ENCODE measurements at regions not wholly inside any gene's neighbourhood (a gene's known extent, or its start where the extent isn't known, plus 50 kb on each side); places are given as distances from the start of the nearest gene placed in this dataset.

GRCh38 chr2:100660851-100661584, 98.2 kb downstream of the PDCL3 start:
- 67 to 73% methylated on average over 12 of the region's 12 CpGs for WGBS, 2 donors
- Histone ChIP-seq H3K4me1 (peaks cover 0 to 7% (median 7%) of the 10 kb centered on the region in 3 donors), H3K4me3 (no peak overlapping the region), H3K27me3 (no peaks in the 10 kb centered on the region), H3K9me3 (no peaks in the 10 kb centered on the region), H3K27ac (no peak overlapping the region), H3K36me3 (no peaks in the 10 kb centered on the region)
- intact Hi-C loops (cut with DNase I): no loop called here
- ATAC-seq (peak; percentile 71 to 91 (median 88)), FAIRE-seq (no peak), DNase-seq (peak in 4 of 6 donors; percentile 38 to 64 (median 52))
- no peak for TF ChIP-seq CTCF (IDR thresholded peaks at IDR 0.05)

DNA sequence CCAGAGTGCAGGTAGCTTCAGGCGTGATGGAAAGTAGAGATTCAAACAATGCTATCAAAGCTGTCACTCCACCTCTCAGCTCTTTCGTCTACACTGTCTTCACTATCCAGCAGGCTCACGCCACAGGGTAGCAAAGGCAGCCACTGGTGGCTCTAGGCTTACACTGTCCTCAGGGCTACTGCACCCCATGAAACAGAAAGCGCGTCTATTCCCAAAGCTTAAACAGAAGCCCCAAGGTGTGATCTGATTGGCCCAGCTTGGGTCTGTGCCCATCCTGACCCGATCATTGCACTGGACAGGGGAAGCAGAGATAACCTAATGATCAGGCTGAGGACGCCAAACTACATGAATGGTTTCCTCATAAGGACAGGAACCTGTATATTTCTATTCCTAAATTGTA, 100.1 kb downstream of the PDCL3 start:
- no peak for TF ChIP-seq CTCF (IDR thresholded peaks at IDR 0.05)
- DNase-seq (no peak), ATAC-seq (no peak), FAIRE-seq (no peak)
- Histone ChIP-seq H3K9me3 (no peaks in the 10 kb centered on the region), H3K27ac (no peak overlapping the region), H3K27me3 (no peaks in the 10 kb centered on the region), H3K4me3 (no peak overlapping the region), H3K36me3 (no peaks in the 10 kb centered on the region), H3K4me1 (peaks cover 0 to 7% (median 3%) of the 10 kb centered on the region in 3 donors)
- WGBS, 2 donors: 86 to 91% methylated on average over 7 of the region's 7 CpGs
- intact Hi-C loops (cut with DNase I): no loop called here

DNA sequence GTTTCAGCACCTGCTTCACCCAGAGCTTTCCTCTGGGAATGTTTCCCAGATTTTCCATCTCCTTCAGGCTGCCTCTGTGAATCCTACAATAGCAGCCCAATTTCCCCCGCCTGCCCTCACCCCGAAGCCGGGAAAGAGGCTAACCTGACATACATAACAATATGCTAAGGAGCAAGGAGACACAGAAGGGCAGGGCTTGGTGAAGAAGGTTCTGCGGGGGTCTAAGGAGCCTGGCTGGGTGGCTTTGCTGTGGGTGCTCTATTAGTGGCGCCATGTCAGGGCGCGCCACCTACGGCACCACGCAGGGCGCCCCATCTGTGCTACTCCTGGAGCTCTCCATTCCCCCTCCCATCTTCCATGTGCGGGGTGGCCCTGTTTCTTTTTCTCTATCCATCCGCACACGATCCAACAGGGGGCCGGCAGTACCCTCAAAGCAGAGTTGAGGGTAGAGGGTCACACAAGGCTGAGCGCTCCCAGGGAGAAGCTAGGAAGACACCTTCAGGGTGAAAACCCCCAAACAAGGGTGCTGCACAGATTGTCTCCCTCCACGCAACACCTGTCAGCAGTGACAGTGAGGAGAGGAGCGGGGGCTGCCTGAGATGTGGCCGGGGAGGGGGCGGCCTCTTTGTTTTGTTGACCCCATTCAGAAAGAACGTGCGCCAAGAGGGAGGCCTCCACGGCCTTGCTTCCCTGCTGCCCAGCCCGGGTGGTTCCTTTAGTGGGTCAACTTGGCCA, 101.4 kb downstream of the PDCL3 start:
- no peak for ATAC-seq
- FAIRE-seq: no peak
- no peak for DNase-seq
- H3K27ac ChIP-seq: no peak overlapping the region
- TF ChIP-seq CTCF (IDR thresholded peaks at IDR 0.05): no peak
- no peaks in the 10 kb centered on the region for H3K36me3 ChIP-seq
- intact Hi-C loops (cut with DNase I): no loop called here
- WGBS, 2 donors: 91 to 93% methylated on average over 23 of the region's 23 CpGs
- H3K4me3 ChIP-seq: no peak overlapping the region
- peaks cover 0 to 7% (median 3%) of the 10 kb centered on the region in 3 donors for H3K4me1 ChIP-seq
- no peaks in the 10 kb centered on the region for H3K9me3 ChIP-seq
- no peaks in the 10 kb centered on the region for H3K27me3 ChIP-seq

DNA sequence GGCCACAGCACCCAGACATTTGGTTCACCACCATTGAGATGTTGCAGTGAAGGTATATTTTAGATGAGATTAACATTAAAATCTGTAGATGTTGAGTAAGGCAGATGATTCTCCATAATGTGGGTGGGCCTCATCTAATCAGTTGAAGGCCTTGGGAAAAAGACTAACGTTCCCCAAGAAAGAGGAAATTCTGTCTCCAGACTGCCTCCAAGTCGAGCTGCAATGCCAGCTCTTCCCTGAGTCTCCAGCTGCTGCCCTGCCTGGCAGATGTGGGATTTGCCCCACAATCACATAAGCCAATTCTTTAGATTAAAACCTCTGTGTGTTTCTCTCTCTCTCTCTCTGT, 101.9 kb downstream of the PDCL3 start:
- intact Hi-C loops (cut with DNase I): no loop called here
- ATAC-seq (no peak), DNase-seq (no peak), FAIRE-seq (no peak)
- Histone ChIP-seq H3K4me3 (no peak overlapping the region), H3K9me3 (no peaks in the 10 kb centered on the region), H3K27me3 (no peaks in the 10 kb centered on the region), H3K4me1 (peaks cover 0 to 7% (median 3%) of the 10 kb centered on the region in 3 donors), H3K36me3 (no peaks in the 10 kb centered on the region), H3K27ac (no peak overlapping the region)
- no peak for TF ChIP-seq CTCF (IDR thresholded peaks at IDR 0.05)
- 37 to 44% methylated on average over 2 of the region's 2 CpGs for WGBS, 2 donors

- Histone ChIP-seq H3K4me3 (no peak overlapping the region), H3K9me3 (no peaks in the 10 kb centered on the region), H3K36me3 (no peaks in the 10 kb centered on the region), H3K27ac (no peak overlapping the region), H3K27me3 (no peaks in the 10 kb centered on the region), H3K4me1 (no peaks in the 10 kb centered on the region)
- 62 to 65% methylated on average over 4 of the region's 4 CpGs for WGBS, 2 donors
- FAIRE-seq: no peak
- no peak for ATAC-seq
- intact Hi-C loops (cut with DNase I): no loop called here
- no peak for DNase-seq
- TF ChIP-seq CTCF (IDR thresholded peaks at IDR 0.05): no peak
Observed at GRCh38 chr2:100666996-100667395, 104.2 kb downstream of the PDCL3 start.
